T-helper 1 cell treated with Interleukin-12 subunit alpha and Interleukin-12 subunit beta and Interleukin-4 antibody, amounts not matched to agents 30 ng/mL and 1 ng/mL, for 36 hours (primary cell): ENCODE measurements at regions not wholly inside any gene's neighbourhood (a gene's known extent, or its start where the extent isn't known, plus 50 kb on each side); places are given as distances from the start of the nearest gene placed in this dataset.

Experiments used
- intact Hi-C: fragments of 100-400 bp; cut with micrococcal nuclease; formaldehyde crosslinking; loops from one replicate; pipeline ENCODE4 v1.15.1; 2024

GRCh38 chr6:144854654-144855053, 569.5 kb downstream of the UTRN start:
- intact Hi-C loops, result no loop called here

GRCh38 chr6:144855375-144855774, 570.2 kb downstream of the UTRN start:
- intact Hi-C loops, result no loop called here

GRCh38 chr6:144855812-144856531, 570.8 kb downstream of the UTRN start:
- intact Hi-C loops, result no loop called here

- intact Hi-C loops, result no loop called here
Measured at GRCh38 chr6:144856622-144857021, 571.5 kb downstream of the UTRN start.

GRCh38 chr6:144857086-144857485, 572.0 kb downstream of the UTRN start:
- intact Hi-C loops, result no loop called here

GRCh38 chr6:144862769-144863168, 577.6 kb downstream of the UTRN start:
- intact Hi-C loops, result no loop called here

GRCh38 chr6:144867761-144868160, 582.6 kb downstream of the UTRN start:
- intact Hi-C loops, result no loop called here

GRCh38 chr6:144870782-144871181, 585.6 kb downstream of the UTRN start:
- intact Hi-C loops, result no loop called here

- intact Hi-C loops, result no loop called here
Measured at GRCh38 chr6:144873623-144874378, 588.7 kb downstream of the UTRN start.

- intact Hi-C loops, result no loop called here
Measured at GRCh38 chr6:144876689-144877088, 591.6 kb downstream of the UTRN start.

GRCh38 chr6:144877118-144877517, 592.0 kb downstream of the UTRN start:
- intact Hi-C loops, result no loop called here

GRCh38 chr6:144878577-144878976, 593.4 kb downstream of the UTRN start:
- intact Hi-C loops, result no loop called here

- intact Hi-C loops, result no loop called here
Measured at GRCh38 chr6:144879436-144879835, 594.3 kb downstream of the UTRN start.

- intact Hi-C loops, result no loop called here
Measured at GRCh38 chr6:144882425-144882824, 597.3 kb downstream of the UTRN start.

GRCh38 chr6:144883915-144884314, 598.8 kb downstream of the UTRN start:
- intact Hi-C loops, result no loop called here

- intact Hi-C loops, result no loop called here
Measured at GRCh38 chr6:144885817-144886216, 600.7 kb downstream of the UTRN start.

- intact Hi-C loops, result no loop called here
Measured at GRCh38 chr6:144886682-144887081, 601.5 kb downstream of the UTRN start.

GRCh38 chr6:144888621-144889020, 603.5 kb downstream of the UTRN start:
- intact Hi-C loops, result no loop called here

GRCh38 chr6:144893680-144894151, 608.6 kb downstream of the UTRN start:
- intact Hi-C loops, result no loop called here

GRCh38 chr6:144894240-144894639, 609.1 kb downstream of the UTRN start:
- intact Hi-C loops, result no loop called here

- intact Hi-C loops, result no loop called here
Measured at GRCh38 chr6:144895313-144896278, 610.5 kb downstream of the UTRN start.

GRCh38 chr6:144896289-144896688, 611.2 kb downstream of the UTRN start:
- intact Hi-C loops, result no loop called here
